Caco-2 (cell line): ENCODE measurements at regions not wholly inside any gene's neighbourhood (a gene's known extent, or its start where the extent isn't known, plus 50 kb on each side); places are given as distances from the start of the nearest gene placed in this dataset.

Source experiments
- BruUV-seq: library from RNA; stranded (reverse); fragments of 400-500 nt; replicated peaks from 2 replicates; lab custom pipeline; 2021; lab: Mats Ljungman, UMichigan
- CTCF ChIA-PET: fragments of 300-600 bp; sonication (Branson Sonifier 250); formaldehyde crosslinking; loops from one replicate; lab custom pipeline; 2022; ENCODE audit warnings: antibody characterized with exemption; lab: Charles Lee
- POLR2A ChIA-PET: fragments of 300-600 bp; sonication (Branson Sonifier 250); formaldehyde crosslinking; loops from one replicate; lab custom pipeline; 2022; ENCODE audit warnings: antibody characterized with exemption; lab: Charles Lee
- DNase-seq, 2 experiments: peaks; one replicate each; pipeline versions ENCODE4 v3.0.0 to v3.0.0-alpha.2; 2020 to 2022
- H3K27me3 ChIP-seq: replicated peaks from 2 replicates; pipeline ENCODE4 v1.6.0; 2011; ENCODE audit warnings: low read length; ENCODE audit not compliant: control insufficient read depth, insufficient read depth
- H3K36me3 ChIP-seq: 2 replicates; pipeline ENCODE4 v1.5.1; 2011; ENCODE audit warnings: low read length; ENCODE audit not compliant: control insufficient read depth, insufficient read depth
- H3K4me1 ChIP-seq: fragments of 250-450 bp; sonication (Bioruptor Pico); 2 replicates; pipeline ENCODE4 v1.5.1; 2020; ENCODE audit warnings: mild to moderate bottlenecking
- H3K4me3 ChIP-seq: 2 replicates; pipeline ENCODE4 v1.5.1; 2011; ENCODE audit warnings: low read depth, mild to moderate bottlenecking, control low read depth, low read length
- H3K9me3 ChIP-seq: fragments of 250-450 bp; sonication (Bioruptor Pico); 2 replicates; pipeline ENCODE4 v1.5.1; 2020; ENCODE audit warnings: mild to moderate bottlenecking, moderate library complexity
- H3K27ac Mint-ChIP-seq: one replicate; pipeline ENCODE4 v1.8.0; 2022; ENCODE audit warnings: mixed read lengths; ENCODE audit not compliant: unreplicated experiment
- H3K27me3 Mint-ChIP-seq: one replicate; pipeline ENCODE4 v1.8.0; 2022; ENCODE audit warnings: mixed read lengths; ENCODE audit not compliant: insufficient read depth, unreplicated experiment
- H3K36me3 Mint-ChIP-seq: one replicate; pipeline ENCODE4 v1.8.0; 2022; ENCODE audit warnings: mild to moderate bottlenecking, mixed read lengths; ENCODE audit not compliant: insufficient read depth, unreplicated experiment
- H3K4me1 Mint-ChIP-seq: one replicate; pipeline ENCODE4 v1.8.0; 2022; ENCODE audit warnings: low read depth, mixed read lengths; ENCODE audit not compliant: unreplicated experiment
- H3K4me3 Mint-ChIP-seq: one replicate; pipeline ENCODE4 v1.8.0; 2022; ENCODE audit warnings: mild to moderate bottlenecking, moderate library complexity, mixed read lengths; ENCODE audit not compliant: unreplicated experiment
- H3K9me3 Mint-ChIP-seq: one replicate; pipeline ENCODE4 v1.8.0; 2022; ENCODE audit warnings: mixed read lengths; ENCODE audit not compliant: unreplicated experiment
- intact Hi-C: fragments of 100-400 bp; cut with micrococcal nuclease; formaldehyde crosslinking; loops from one replicate; pipeline ENCODE4 v1.10.0; 2022; ENCODE audit not compliant: unreplicated experiment
- TF ChIP-seq, protein P1 (sequence below), 2 experiments: fragments of 200-600 bp in 1 of 2; IDR thresholded peaks; 1 replicate in 1 of 2; 2 replicates in 1 of 2; pipeline versions ENCODE4 v1.5.1 to v1.8.0; 2011 to 2022; ENCODE audit warnings: antibody characterized with exemption in 1 of 2, control low read depth in 1 of 2, inconsistent platforms in 1 of 2, low read depth in 1 of 2, low read length in 1 of 2, mild to moderate bottlenecking in 1 of 2, moderate library complexity in 1 of 2; ENCODE audit not compliant: insufficient read depth in 1 of 2, severe bottlenecking in 1 of 2, unreplicated experiment in 1 of 2

DNA sequence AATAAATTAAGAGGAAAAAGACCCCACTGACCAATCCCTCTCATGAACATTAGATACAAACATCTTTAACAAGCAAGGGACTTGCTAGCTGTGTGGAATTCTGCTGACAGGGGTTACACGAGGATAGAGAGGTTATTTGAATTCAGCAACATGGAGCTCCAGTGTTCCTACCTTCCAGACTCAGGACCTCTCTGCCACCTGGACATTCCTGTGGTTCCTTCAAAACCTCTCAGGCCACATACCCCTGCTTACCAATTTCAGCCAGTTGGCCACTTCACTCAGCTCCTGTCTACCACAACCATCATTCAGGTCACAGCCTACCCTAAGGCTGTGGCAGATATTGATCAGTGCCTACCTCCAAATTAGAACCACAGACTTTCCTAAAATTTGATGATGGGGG is 147.5 kb downstream of the RRAGC start:
- Histone ChIP-seq H3K4me1 (no peaks in the 10 kb centered on the region), H3K36me3 (no peaks in the 10 kb centered on the region), H3K27me3 (no peaks in the 10 kb centered on the region), H3K4me3 (no peak overlapping the region), H3K9me3 (no peaks in the 10 kb centered on the region)
- Mint-ChIP-seq H3K9me3 (no peaks in the 10 kb centered on the region), H3K4me3 (no peak overlapping the region), H3K36me3 (peaks cover 6% of the 10 kb centered on the region), H3K27me3 (peaks cover 6% of the 10 kb centered on the region), H3K27ac (no peak overlapping the region), H3K4me1 (no peaks in the 10 kb centered on the region)
- CTCF ChIA-PET, result no interaction called here
- no peak for DNase-seq
- intact Hi-C loops, result no loop called here
- BruUV-seq, result no TSS peak
- TF ChIP-seq, protein P1, sequence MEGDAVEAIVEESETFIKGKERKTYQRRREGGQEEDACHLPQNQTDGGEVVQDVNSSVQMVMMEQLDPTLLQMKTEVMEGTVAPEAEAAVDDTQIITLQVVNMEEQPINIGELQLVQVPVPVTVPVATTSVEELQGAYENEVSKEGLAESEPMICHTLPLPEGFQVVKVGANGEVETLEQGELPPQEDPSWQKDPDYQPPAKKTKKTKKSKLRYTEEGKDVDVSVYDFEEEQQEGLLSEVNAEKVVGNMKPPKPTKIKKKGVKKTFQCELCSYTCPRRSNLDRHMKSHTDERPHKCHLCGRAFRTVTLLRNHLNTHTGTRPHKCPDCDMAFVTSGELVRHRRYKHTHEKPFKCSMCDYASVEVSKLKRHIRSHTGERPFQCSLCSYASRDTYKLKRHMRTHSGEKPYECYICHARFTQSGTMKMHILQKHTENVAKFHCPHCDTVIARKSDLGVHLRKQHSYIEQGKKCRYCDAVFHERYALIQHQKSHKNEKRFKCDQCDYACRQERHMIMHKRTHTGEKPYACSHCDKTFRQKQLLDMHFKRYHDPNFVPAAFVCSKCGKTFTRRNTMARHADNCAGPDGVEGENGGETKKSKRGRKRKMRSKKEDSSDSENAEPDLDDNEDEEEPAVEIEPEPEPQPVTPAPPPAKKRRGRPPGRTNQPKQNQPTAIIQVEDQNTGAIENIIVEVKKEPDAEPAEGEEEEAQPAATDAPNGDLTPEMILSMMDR (IDR thresholded peaks at IDR 0.05; ENCODE audit: insufficient read depth in 1 of 2, low read depth in 1 of 2, low read length in 1 of 2, severe bottlenecking in 1 of 2, unreplicated experiment in 1 of 2), result no peak
- POLR2A ChIA-PET, result no interaction called here

GRCh38 chr1:38708701-38709258 is 150.8 kb downstream of the RRAGC start:
- Histone ChIP-seq H3K4me1 (no peaks in the 10 kb centered on the region), H3K27me3 (no peaks in the 10 kb centered on the region), H3K9me3 (no peaks in the 10 kb centered on the region; the same call in 1 of the 2 replicates), H3K4me3 (no peak overlapping the region), H3K36me3 (no peaks in the 10 kb centered on the region)
- POLR2A ChIA-PET, result no interaction called here
- Mint-ChIP-seq H3K4me1 (no peaks in the 10 kb centered on the region), H3K36me3 (peaks cover 6% of the 10 kb centered on the region), H3K4me3 (no peak overlapping the region), H3K27me3 (peaks cover 8% of the 10 kb centered on the region), H3K27ac (no peak overlapping the region), H3K9me3 (no peaks in the 10 kb centered on the region)
- intact Hi-C loops, result no loop called here
- no peak for DNase-seq
- CTCF ChIA-PET, result no interaction called here
- TF ChIP-seq, protein P1 (IDR thresholded peaks at IDR 0.05; ENCODE audit: insufficient read depth in 1 of 2, low read depth in 1 of 2, low read length in 1 of 2, severe bottlenecking in 1 of 2, unreplicated experiment in 1 of 2), result no peak
- no TSS peak for BruUV-seq

- H3K27me3 Mint-ChIP-seq, result peaks cover 9% of the 10 kb centered on the region
- H3K4me3 ChIP-seq, result no peak overlapping the region
- H3K27me3 ChIP-seq, result no peaks in the 10 kb centered on the region
- ChIA-PET CTCF (no interaction called here), POLR2A (no interaction called here)
- H3K9me3 Mint-ChIP-seq, result no peaks in the 10 kb centered on the region
- H3K4me1 Mint-ChIP-seq, result no peaks in the 10 kb centered on the region
- H3K4me3 Mint-ChIP-seq, result no peak overlapping the region
- BruUV-seq, result no TSS peak
- H3K9me3 ChIP-seq, result no peaks in the 10 kb centered on the region; the same call in 1 of the 2 replicates
- H3K4me1 ChIP-seq, result no peaks in the 10 kb centered on the region
- no peaks in the 10 kb centered on the region for H3K36me3 ChIP-seq
- intact Hi-C loops, result no loop called here
- TF ChIP-seq, protein P1 (IDR thresholded peaks at IDR 0.05; ENCODE audit: insufficient read depth in 1 of 2, low read depth in 1 of 2, low read length in 1 of 2, severe bottlenecking in 1 of 2, unreplicated experiment in 1 of 2), result no peak
- DNase-seq, result no peak
- H3K36me3 Mint-ChIP-seq, result no peaks in the 10 kb centered on the region
- no peak overlapping the region for H3K27ac Mint-ChIP-seq
Observed at GRCh38 chr1:38701088-38701487, 158.5 kb downstream of the RRAGC start.
